GM13977 (cell line): ENCODE measurements at regions not wholly inside any gene's neighbourhood (a gene's known extent, or its start where the extent isn't known, plus 50 kb on each side); places are given as distances from the start of the nearest gene placed in this dataset.

Source experiments
- DNase-seq: peaks from one replicate; pipeline ENCODE4 v3.0.0; 2012; ENCODE audit warnings: low spot score
- in situ Hi-C: fragments of 300-500 bp; cut with MboI; formaldehyde crosslinking; loops from one replicate; pipeline ENCODE4 v1.12.0; 2022; ENCODE audit warnings: low sequenced_read_pairs, low pct_unique_long_range_greater_than_20kb, mixed read lengths, inconsistent platforms; ENCODE audit not compliant: unreplicated experiment
- TF ChIP-seq, protein P1 (sequence below): IDR thresholded peaks from 2 replicates; pipeline ENCODE4 v1.5.1; 2012; ENCODE audit warnings: mild to moderate bottlenecking, control low read depth; ENCODE audit not compliant: insufficient read depth; ENCODE audit errors: extremely low read depth, missing control alignments

DNA sequence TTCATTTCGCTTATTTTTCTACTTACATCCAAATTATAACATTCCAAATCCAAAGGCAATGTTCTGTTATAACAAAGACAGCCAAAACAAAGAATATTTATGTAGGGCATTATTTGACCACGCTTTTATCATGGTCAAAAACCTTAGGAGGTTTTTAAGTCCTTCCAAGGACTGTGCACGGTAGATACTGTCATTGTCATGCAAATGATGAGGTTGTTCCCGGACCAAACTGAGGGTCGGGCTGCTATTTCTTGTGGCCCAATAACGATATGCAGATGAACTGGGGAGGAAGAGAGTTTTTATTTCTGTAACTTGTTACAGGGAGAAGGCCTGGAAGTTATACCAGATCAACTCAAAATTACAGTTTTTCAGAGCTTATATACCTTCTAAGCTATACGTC is 56.6 kb upstream of the STEAP4 start:
- DNase-seq: no peak
- TF ChIP-seq, protein P1, sequence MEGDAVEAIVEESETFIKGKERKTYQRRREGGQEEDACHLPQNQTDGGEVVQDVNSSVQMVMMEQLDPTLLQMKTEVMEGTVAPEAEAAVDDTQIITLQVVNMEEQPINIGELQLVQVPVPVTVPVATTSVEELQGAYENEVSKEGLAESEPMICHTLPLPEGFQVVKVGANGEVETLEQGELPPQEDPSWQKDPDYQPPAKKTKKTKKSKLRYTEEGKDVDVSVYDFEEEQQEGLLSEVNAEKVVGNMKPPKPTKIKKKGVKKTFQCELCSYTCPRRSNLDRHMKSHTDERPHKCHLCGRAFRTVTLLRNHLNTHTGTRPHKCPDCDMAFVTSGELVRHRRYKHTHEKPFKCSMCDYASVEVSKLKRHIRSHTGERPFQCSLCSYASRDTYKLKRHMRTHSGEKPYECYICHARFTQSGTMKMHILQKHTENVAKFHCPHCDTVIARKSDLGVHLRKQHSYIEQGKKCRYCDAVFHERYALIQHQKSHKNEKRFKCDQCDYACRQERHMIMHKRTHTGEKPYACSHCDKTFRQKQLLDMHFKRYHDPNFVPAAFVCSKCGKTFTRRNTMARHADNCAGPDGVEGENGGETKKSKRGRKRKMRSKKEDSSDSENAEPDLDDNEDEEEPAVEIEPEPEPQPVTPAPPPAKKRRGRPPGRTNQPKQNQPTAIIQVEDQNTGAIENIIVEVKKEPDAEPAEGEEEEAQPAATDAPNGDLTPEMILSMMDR: no peak
- in situ Hi-C loops: no loop called here

DNA sequence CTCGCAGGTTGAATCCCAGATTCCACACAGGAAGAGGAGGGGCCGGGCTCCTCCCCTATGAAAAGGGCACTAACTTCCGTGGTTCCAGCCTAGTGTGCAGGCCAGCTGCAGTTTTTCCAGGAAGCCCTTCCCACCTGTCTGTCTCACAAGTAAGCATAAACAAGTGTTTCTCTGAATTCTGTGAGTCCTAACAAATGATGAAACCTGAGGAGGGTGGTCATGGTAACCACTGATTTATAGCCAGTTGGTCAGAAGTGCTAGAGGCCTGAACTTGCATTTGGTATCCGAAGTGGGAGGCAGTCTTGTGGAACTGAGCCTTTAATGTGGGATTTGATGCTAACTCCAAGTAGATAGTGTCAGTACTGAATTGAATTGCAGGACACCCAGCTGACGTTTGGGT is 54.7 kb upstream of the STEAP4 start:
- in situ Hi-C loops: no loop called here
- no peak for DNase-seq

DNA sequence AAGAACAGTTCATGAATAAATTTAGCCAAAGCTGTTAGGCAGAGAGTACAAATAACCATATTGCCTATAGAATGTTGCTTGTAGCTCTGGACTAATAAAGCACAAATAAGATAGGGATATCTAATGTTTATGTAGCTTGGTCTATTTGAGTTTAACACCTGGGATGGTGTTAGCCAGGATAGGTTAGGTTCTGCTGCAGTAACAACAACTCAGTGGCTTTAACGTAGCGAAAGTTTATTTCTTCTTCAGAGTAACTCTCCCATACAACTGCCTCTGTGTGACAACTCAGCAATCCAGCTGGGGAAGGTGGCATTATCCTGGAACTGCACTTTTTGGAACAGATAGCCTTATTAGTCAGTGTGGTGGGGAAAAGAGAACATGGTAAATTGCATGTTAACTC is 52.2 kb upstream of the STEAP4 start:
- TF ChIP-seq, protein P1: no peak
- in situ Hi-C loops: no loop called here
- no peak for DNase-seq

More for the DNA sequence above, 54.7 kb upstream of the STEAP4 start:
- TF ChIP-seq, protein P1: no peak

DNA sequence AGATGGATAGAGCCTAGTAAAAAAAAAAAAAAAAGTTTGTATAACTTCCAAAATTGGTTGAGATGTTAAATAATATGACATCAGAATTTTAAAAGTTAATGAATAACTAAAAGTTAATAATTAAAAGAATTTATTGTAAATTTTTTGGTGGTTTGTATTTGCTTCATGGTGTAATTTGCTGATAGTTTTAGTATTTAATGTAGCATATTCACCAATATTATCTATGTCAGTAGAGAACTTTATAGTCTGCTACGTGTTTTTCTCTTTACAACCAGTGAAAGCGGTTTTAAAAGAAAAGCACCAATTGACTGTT is 51.8 kb upstream of the STEAP4 start:
- in situ Hi-C loops: no loop called here
- DNase-seq: no peak
- TF ChIP-seq, protein P1: no peak

DNA sequence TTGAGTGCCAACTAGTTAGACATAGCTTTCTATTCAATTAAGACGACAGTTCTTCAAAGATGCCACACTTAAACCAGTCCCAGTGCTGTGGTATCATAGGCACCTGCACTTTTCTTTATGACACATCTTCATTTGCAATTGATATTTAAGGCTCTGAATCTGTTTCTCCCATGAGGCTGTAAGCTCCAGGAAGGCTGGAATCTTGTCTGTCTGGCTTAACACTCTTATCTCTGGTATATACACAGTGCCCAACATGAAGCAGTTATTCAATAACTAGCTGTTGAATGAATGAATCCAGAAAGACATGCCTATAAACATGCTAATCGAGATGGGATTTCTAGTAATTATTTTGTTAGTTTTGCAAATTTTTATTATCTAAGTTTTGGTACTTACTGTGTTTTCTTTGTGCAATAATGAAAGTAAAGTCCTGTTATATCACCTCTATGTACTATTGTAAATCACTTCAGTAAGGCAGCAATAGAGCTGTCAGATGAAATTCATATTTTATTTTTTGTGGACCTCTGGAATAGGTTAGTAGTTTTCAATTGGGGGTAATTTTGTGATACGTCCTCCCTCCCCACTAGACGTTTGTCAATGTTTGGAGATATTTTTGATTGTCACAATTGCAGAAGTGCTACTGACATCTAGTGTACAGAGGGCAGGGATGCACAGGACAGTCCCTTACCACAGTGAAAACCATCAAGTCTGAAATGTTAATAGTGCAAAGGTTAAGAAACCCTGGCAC is 51.3 kb upstream of the STEAP4 start:
- TF ChIP-seq, protein P1: peak; percentile 70
- in situ Hi-C loops: no loop called here
- peak; percentile 6 for DNase-seq

DNA sequence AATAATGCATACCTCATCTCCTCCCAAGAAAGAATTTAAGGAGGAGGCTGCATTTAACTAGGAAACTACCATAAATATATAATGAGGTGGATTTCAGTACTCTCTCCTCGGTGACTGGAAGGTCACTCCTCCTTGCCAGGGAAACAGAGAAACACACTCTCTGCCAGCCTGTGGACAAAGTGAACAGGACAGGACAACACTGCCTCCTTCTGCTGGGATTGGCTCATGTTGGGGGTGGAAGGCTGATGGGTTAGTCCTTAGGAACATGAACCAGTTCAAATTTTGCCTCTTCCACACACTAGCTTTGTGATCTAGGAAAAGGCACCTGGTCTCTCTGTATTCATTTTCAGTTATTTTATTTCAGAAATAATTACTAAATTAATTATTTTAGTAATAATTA is 50.6 kb upstream of the STEAP4 start:
- DNase-seq: no peak
- in situ Hi-C loops: no loop called here
- TF ChIP-seq, protein P1: peak; percentile 55
